Smooth muscle cell (in vitro differentiated cells): ENCODE measurements at regions not wholly inside any gene's neighbourhood (a gene's known extent, or its start where the extent isn't known, plus 50 kb on each side); places are given as distances from the start of the nearest gene placed in this dataset.

Experiments
- DNase-seq: peaks from one replicate; lab custom pipeline; 2025; ENCODE audit not compliant: unreplicated experiment; lab: John Stamatoyannopoulos, UW
- H2AFZ ChIP-seq: fragments of 200-600 bp; sonication (generic); 2 replicates; pipeline ENCODE4 v1.6.0; 2016; ENCODE audit warnings: antibody characterized with exemption, low read depth, mild to moderate bottlenecking
- H3F3A ChIP-seq: fragments of 200-600 bp; sonication (generic); 2 replicates; pipeline ENCODE4 v1.6.0; 2017; ENCODE audit warnings: antibody characterized with exemption, low read depth
- H3K27ac ChIP-seq: fragments of 200-600 bp; sonication (generic); 2 replicates; pipeline ENCODE4 v1.5.1; 2016; ENCODE audit warnings: low read depth, mild to moderate bottlenecking
- H3K27me3 ChIP-seq: fragments of 200-600 bp; sonication (generic); 2 replicates; pipeline ENCODE4 v1.6.1; 2016; ENCODE audit warnings: low read depth, mild to moderate bottlenecking
- H3K36me3 ChIP-seq: fragments of 200-600 bp; sonication (generic); 2 replicates; pipeline ENCODE4 v1.5.1; 2016; ENCODE audit warnings: low read depth
- H3K4me1 ChIP-seq: fragments of 200-600 bp; sonication (generic); 2 replicates; pipeline ENCODE4 v1.5.1; 2016; ENCODE audit warnings: low read depth
- H3K4me2 ChIP-seq: fragments of 200-600 bp; sonication (generic); 2 replicates; pipeline ENCODE4 v1.6.0; 2016; ENCODE audit warnings: mild to moderate bottlenecking
- H3K4me3 ChIP-seq: fragments of 200-600 bp; sonication (generic); 2 replicates; pipeline ENCODE4 v1.5.1; 2016; ENCODE audit warnings: mild to moderate bottlenecking
- H3K79me2 ChIP-seq: fragments of 200-600 bp; sonication (generic); 2 replicates; pipeline ENCODE4 v1.6.0; 2016; ENCODE audit warnings: low read depth, mild to moderate bottlenecking
- H3K9ac ChIP-seq: fragments of 200-600 bp; sonication (generic); 2 replicates; pipeline ENCODE4 v1.6.0; 2016; ENCODE audit warnings: low read depth
- H3K9me3 ChIP-seq: fragments of 200-600 bp; sonication (generic); replicated peaks from 2 replicates; pipeline ENCODE4 v1.5.1; 2016; ENCODE audit warnings: low read depth
- H4K20me1 ChIP-seq: fragments of 200-600 bp; sonication (generic); 2 replicates; pipeline ENCODE4 v1.6.0; 2016; ENCODE audit warnings: low read depth
- CTCF ChIP-seq: fragments of 200-600 bp; sonication (generic); IDR thresholded peaks from 2 replicates; pipeline ENCODE4 v1.5.1; 2017; ENCODE audit warnings: borderline replicate concordance, mild to moderate bottlenecking, antibody characterized with exemption; ENCODE audit not compliant: insufficient read depth, poor library complexity, severe bottlenecking
- WGBS: methylation state at CpG from one replicate; pipeline ENCODE4 v1.1.7; 2016; ENCODE audit warnings: low lambda C conversion rate; 5-methylcytosine and 5-hydroxymethylcytosine counted together

GRCh38 chr7:94277236-94277635, 117.5 kb upstream of the COL1A2 start:
- H3K36me3 ChIP-seq = no peaks in the 10 kb centered on the region
- WGBS = 85% methylated on average over 4 of the region's 4 CpGs

GRCh38 chr7:94280851-94281250, 113.8 kb upstream of the COL1A2 start:
- H3K4me3 ChIP-seq = no peak overlapping the region
- WGBS = 84% methylated on average over 2 of the region's 2 CpGs

More at GRCh38 chr7:94277236-94277635, 117.5 kb upstream of the COL1A2 start:
- H3K4me2 ChIP-seq = no peak overlapping the region
- H3K27me3 ChIP-seq = no peaks in the 10 kb centered on the region
- no peak for DNase-seq
- no peaks in the 10 kb centered on the region for H3K4me1 ChIP-seq
- no peak overlapping the region for H2AFZ ChIP-seq
- no peaks in the 10 kb centered on the region for H4K20me1 ChIP-seq
- H3K27ac ChIP-seq = no peak overlapping the region
- no peak for TF ChIP-seq CTCF
- H3K4me3 ChIP-seq = no peak overlapping the region
- H3K79me2 ChIP-seq = no peaks in the 10 kb centered on the region
- H3K9ac ChIP-seq = no peak overlapping the region
- no peaks in the 10 kb centered on the region for H3K9me3 ChIP-seq
- peaks cover 6% of the 10 kb centered on the region for H3F3A ChIP-seq

GRCh38 chr7:94284104-94284503, 110.6 kb upstream of the COL1A2 start:
- no peak for DNase-seq
- Histone ChIP-seq H3K9me3 (no peaks in the 10 kb centered on the region), H3F3A (no peaks in the 10 kb centered on the region), H3K79me2 (no peaks in the 10 kb centered on the region), H3K9ac (no peak overlapping the region), H2AFZ (no peak overlapping the region), H3K27me3 (no peaks in the 10 kb centered on the region), H3K4me1 (peaks cover 10% of the 10 kb centered on the region), H3K27ac (no peak overlapping the region), H3K36me3 (no peaks in the 10 kb centered on the region), H3K4me2 (no peak overlapping the region), H4K20me1 (no peaks in the 10 kb centered on the region), H3K4me3 (no peak overlapping the region)
- 20% methylated on average over 2 of the region's 2 CpGs for WGBS
- TF ChIP-seq CTCF = no peak

More at GRCh38 chr7:94280851-94281250, 113.8 kb upstream of the COL1A2 start:
- H2AFZ ChIP-seq = no peak overlapping the region
- H3K9me3 ChIP-seq = no peaks in the 10 kb centered on the region
- no peak for TF ChIP-seq CTCF
- H3K36me3 ChIP-seq = no peaks in the 10 kb centered on the region
- no peak overlapping the region for H3K4me2 ChIP-seq
- no peaks in the 10 kb centered on the region for H3K27me3 ChIP-seq
- H3K4me1 ChIP-seq = peaks cover 10% of the 10 kb centered on the region
- no peaks in the 10 kb centered on the region for H4K20me1 ChIP-seq
- DNase-seq = no peak
- no peak overlapping the region for H3K9ac ChIP-seq
- peaks cover 6% of the 10 kb centered on the region for H3F3A ChIP-seq
- H3K27ac ChIP-seq = no peak overlapping the region
- H3K79me2 ChIP-seq = no peaks in the 10 kb centered on the region

GRCh38 chr7:94286111-94286510, 108.6 kb upstream of the COL1A2 start:
- Histone ChIP-seq H4K20me1 (no peaks in the 10 kb centered on the region), H3K9me3 (no peaks in the 10 kb centered on the region), H3K4me3 (no peak overlapping the region), H3K27me3 (no peaks in the 10 kb centered on the region), H3K4me1 (peaks cover 18% of the 10 kb centered on the region), H3F3A (no peaks in the 10 kb centered on the region), H3K79me2 (peaks cover 9% of the 10 kb centered on the region), H3K36me3 (no peaks in the 10 kb centered on the region), H3K27ac (no peak overlapping the region), H3K9ac (no peak overlapping the region), H3K4me2 (no peak overlapping the region), H2AFZ (no peak overlapping the region)
- TF ChIP-seq CTCF = no peak
- no peak for DNase-seq
- WGBS = 64% methylated on average over 1 of the region's 1 CpG
